Esophagus squamous epithelium (tissue), 5 donors: ENCODE measurements at regions not wholly inside any gene's neighbourhood (a gene's known extent, or its start where the extent isn't known, plus 50 kb on each side); places are given as distances from the start of the nearest gene placed in this dataset.

ENCODE experiments used
- DNase-seq: peaks from one replicate; lab custom pipeline; 2025; lab: John Stamatoyannopoulos, UW
- H3K27ac ChIP-seq, 4 donors: fragments of 200-600 bp; sonication (generic); one replicate each; pipeline ENCODE4 v1.5.1; 2016 to 2019; ENCODE audit warnings: mild to moderate bottlenecking in 1 of 4
- H3K27me3 ChIP-seq, 4 donors: fragments of 200-600 bp; sonication (generic); 1 replicate in 3 of 4; 2 replicates in 1 of 4; pipeline versions ENCODE4 v1.5.1 to v1.6.0; 2017 to 2021; ENCODE audit warnings: antibody characterized with exemption in 1 of 4
- H3K36me3 ChIP-seq, 3 donors: fragments of 200-600 bp; sonication (generic); one replicate each; pipeline ENCODE4 v1.5.1; 2016 to 2019
- H3K4me1 ChIP-seq, 3 donors: fragments of 200-600 bp; sonication (generic); one replicate each; pipeline ENCODE4 v1.5.1; 2017 to 2019
- H3K4me3 ChIP-seq, 4 donors: fragments of 200-600 bp; sonication (generic); 1 replicate in 3 of 4; 2 replicates in 1 of 4; pipeline ENCODE4 v1.5.1; 2016 to 2019; ENCODE audit warnings: mild to moderate bottlenecking in 2 of 4, moderate library complexity in 1 of 4
- H3K9me3 ChIP-seq, 3 donors: fragments of 200-600 bp; sonication (generic); one replicate each; pipeline ENCODE4 v1.5.1; 2016 to 2019
- POLR2A ChIP-seq, 4 donors: fragments of 450-650 bp; IDR thresholded peaks; one replicate each; pipeline ENCODE4 v1.6.1; 2017; ENCODE audit warnings: antibody characterized with exemption in 4 of 4, mild to moderate bottlenecking in 4 of 4, moderate library complexity in 3 of 4
- whole genome bisulfite sequencing, 2 donors: methylation state at CpG; one replicate each; pipeline ENCODE4 v1.1.5; 2018; 5-methylcytosine and 5-hydroxymethylcytosine counted together
- intact Hi-C: fragments of 100-400 bp; cut with DNase I; formaldehyde crosslinking; loops from one replicate; pipeline ENCODE4 v1.15.0; 2022
- small RNA-seq, 4 donors: library from RNA; depleted of rRNA; stranded (forward); fragments of <200 nt; gene quantifications; one replicate each; pipeline ENCODE3, GENCODE V24; 2016
- TF ChIP-seq, protein P1 (sequence below), 6 experiments: fragments of 450-650 bp in 4 of 6; fragments of 200-600 bp in 2 of 6; sonication (generic) in 2 of 6; IDR thresholded peaks; one replicate each; pipeline ENCODE4 v1.5.1; 2016 to 2019; ENCODE audit warnings: antibody characterized with exemption in 6 of 6, mild to moderate bottlenecking in 4 of 6, moderate library complexity in 4 of 6
- donor health status: DM: yes; HTN: yes; CAD: no.

DNA sequence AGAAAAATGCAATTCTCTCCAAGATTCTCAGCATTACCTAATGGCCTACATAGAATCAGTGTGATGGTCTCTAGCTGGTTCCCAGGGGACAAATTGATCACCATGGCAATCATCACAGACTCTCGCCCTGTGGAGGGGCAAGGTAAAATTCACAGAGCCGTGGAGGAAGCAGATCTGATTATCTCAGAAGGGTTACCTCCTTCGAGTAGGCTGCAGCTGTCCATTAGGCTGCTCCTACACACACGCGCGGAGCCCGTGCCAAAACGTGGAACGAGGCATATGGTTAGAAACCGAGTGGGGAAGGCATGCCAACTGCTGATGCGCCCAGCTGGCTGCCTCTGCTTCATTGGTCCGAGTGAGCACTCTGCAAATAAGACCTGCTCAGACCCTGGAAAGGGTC, 52.8 kb upstream of the PTER start:
- H3K4me1 ChIP-seq = no peaks in the 10 kb centered on the region
- intact Hi-C loops = no loop called here
- H3K36me3 ChIP-seq = no peaks in the 10 kb centered on the region
- DNase-seq = no peak
- H3K27me3 ChIP-seq = no peaks in the 10 kb centered on the region
- H3K27ac ChIP-seq = no peak overlapping the region
- WGBS, 2 donors = 63 to 78% methylated on average over 10 to 12 of the region's 12 CpGs
- no peaks in the 10 kb centered on the region for H3K9me3 ChIP-seq
- TF ChIP-seq, protein P1, sequence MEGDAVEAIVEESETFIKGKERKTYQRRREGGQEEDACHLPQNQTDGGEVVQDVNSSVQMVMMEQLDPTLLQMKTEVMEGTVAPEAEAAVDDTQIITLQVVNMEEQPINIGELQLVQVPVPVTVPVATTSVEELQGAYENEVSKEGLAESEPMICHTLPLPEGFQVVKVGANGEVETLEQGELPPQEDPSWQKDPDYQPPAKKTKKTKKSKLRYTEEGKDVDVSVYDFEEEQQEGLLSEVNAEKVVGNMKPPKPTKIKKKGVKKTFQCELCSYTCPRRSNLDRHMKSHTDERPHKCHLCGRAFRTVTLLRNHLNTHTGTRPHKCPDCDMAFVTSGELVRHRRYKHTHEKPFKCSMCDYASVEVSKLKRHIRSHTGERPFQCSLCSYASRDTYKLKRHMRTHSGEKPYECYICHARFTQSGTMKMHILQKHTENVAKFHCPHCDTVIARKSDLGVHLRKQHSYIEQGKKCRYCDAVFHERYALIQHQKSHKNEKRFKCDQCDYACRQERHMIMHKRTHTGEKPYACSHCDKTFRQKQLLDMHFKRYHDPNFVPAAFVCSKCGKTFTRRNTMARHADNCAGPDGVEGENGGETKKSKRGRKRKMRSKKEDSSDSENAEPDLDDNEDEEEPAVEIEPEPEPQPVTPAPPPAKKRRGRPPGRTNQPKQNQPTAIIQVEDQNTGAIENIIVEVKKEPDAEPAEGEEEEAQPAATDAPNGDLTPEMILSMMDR (IDR thresholded peaks at IDR 0.05) = no peak
- TF ChIP-seq POLR2A (IDR thresholded peaks at IDR 0.05) = no peak
- no peak overlapping the region for H3K4me3 ChIP-seq

DNA sequence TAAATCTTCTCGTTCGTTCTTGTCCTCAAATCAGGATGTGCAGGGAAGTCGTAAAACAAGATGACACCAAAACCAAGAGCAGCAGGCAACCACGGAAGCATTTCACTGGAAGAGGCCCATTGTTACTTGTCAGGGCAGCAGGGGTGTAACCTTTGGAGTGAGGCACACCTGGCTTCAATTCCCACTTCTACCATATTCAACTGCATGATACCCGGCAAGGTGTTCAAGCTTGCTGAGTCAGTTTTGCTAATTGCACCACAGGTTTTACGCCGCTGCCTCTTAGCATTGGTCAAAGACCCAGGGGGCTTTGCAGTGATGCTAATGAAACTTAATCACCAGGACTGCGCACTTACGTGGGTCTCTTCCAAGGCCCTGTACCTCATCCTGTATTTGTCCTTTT, 50.0 kb upstream of the PTER start:
- WGBS, 2 donors = 54 to 64% methylated on average over 9 of the region's 9 CpGs
- TF ChIP-seq, protein P1 (IDR thresholded peaks at IDR 0.05) = no peak
- TF ChIP-seq POLR2A (IDR thresholded peaks at IDR 0.05) = no peak
- no peaks in the 10 kb centered on the region for H3K9me3 ChIP-seq
- H3K27ac ChIP-seq = no peak overlapping the region
- intact Hi-C loops = no loop called here
- no peak for DNase-seq
- no peak overlapping the region for H3K4me3 ChIP-seq
- no peaks in the 10 kb centered on the region for H3K4me1 ChIP-seq
- no peaks in the 10 kb centered on the region for H3K36me3 ChIP-seq
- no peaks in the 10 kb centered on the region for H3K27me3 ChIP-seq

Small RNAs in the stretch of these regions (small RNA-seq; reads per million reads assigned to genes)
- gene RF00322 = 0 reads per million in 4 donors
- 0 reads per million in 4 donors for gene RNU6-1075P
